HL-60 (cell line): ENCODE measurements at regions not wholly inside any gene's neighbourhood (a gene's known extent, or its start where the extent isn't known, plus 50 kb on each side); places are given as distances from the start of the nearest gene placed in this dataset.

Source experiments
- TF ChIP-seq, protein P1 (sequence below): IDR thresholded peaks from one replicate; pipeline ENCODE4 v1.5.1; 2011; ENCODE audit warnings: low read length, control low read depth, inconsistent platforms; ENCODE audit not compliant: insufficient read depth
- TF ChIP-seq, protein P2 (sequence below): IDR thresholded peaks from 2 replicates; pipeline ENCODE4 v1.6.1; 2012; ENCODE audit warnings: low read depth; ENCODE audit not compliant: insufficient replicate concordance

DNA sequence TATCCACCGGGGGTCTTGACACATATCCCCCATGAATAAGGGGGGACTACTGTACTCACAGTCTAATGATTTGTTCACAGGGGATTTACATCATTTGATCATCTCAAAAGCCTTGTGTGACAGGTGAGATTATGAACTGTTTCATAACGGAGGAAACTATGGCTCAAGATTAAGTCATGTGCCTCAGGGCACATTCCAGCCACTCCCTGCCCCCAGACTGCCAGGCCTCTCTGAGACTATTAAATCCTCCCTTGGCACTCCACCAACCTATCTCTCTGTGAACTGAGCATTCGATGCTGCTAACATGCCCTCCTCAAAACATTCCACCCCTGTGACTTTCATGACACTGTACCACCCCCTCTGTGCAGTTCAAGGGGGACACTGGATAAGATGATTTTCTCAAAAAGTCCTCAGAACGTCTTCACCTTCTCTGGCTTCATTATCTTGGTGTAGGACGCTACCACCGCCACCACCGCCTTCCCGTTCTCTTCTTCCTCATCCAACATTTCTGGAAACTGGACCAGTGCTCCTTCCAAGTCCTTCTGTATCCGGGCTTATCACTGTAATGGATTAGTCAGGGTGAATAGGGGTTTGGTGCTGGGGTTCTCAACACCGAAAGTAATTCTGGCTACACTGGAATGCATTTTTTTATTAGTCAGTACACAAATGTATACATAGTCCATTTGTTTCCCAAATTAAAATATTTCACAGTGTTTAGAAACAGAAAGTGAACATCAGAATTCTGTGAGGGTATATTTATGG is 169.6 kb downstream of the KCNS3 start:
- TF ChIP-seq, protein P1, sequence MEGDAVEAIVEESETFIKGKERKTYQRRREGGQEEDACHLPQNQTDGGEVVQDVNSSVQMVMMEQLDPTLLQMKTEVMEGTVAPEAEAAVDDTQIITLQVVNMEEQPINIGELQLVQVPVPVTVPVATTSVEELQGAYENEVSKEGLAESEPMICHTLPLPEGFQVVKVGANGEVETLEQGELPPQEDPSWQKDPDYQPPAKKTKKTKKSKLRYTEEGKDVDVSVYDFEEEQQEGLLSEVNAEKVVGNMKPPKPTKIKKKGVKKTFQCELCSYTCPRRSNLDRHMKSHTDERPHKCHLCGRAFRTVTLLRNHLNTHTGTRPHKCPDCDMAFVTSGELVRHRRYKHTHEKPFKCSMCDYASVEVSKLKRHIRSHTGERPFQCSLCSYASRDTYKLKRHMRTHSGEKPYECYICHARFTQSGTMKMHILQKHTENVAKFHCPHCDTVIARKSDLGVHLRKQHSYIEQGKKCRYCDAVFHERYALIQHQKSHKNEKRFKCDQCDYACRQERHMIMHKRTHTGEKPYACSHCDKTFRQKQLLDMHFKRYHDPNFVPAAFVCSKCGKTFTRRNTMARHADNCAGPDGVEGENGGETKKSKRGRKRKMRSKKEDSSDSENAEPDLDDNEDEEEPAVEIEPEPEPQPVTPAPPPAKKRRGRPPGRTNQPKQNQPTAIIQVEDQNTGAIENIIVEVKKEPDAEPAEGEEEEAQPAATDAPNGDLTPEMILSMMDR = no peak
- TF ChIP-seq, protein P2, sequence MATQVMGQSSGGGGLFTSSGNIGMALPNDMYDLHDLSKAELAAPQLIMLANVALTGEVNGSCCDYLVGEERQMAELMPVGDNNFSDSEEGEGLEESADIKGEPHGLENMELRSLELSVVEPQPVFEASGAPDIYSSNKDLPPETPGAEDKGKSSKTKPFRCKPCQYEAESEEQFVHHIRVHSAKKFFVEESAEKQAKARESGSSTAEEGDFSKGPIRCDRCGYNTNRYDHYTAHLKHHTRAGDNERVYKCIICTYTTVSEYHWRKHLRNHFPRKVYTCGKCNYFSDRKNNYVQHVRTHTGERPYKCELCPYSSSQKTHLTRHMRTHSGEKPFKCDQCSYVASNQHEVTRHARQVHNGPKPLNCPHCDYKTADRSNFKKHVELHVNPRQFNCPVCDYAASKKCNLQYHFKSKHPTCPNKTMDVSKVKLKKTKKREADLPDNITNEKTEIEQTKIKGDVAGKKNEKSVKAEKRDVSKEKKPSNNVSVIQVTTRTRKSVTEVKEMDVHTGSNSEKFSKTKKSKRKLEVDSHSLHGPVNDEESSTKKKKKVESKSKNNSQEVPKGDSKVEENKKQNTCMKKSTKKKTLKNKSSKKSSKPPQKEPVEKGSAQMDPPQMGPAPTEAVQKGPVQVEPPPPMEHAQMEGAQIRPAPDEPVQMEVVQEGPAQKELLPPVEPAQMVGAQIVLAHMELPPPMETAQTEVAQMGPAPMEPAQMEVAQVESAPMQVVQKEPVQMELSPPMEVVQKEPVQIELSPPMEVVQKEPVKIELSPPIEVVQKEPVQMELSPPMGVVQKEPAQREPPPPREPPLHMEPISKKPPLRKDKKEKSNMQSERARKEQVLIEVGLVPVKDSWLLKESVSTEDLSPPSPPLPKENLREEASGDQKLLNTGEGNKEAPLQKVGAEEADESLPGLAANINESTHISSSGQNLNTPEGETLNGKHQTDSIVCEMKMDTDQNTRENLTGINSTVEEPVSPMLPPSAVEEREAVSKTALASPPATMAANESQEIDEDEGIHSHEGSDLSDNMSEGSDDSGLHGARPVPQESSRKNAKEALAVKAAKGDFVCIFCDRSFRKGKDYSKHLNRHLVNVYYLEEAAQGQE = no peak
